ENCODE measurements at regions not wholly inside any gene's neighbourhood (a gene's known extent, or its start where the extent isn't known, plus 50 kb on each side); places are given as distances from the start of the nearest gene placed in this dataset.
"Not testable (repeated sequence)": the region's sequence is repeated elsewhere in the genome, so short reads cannot be mapped to it uniquely, and the experiment has no call there.

DNA sequence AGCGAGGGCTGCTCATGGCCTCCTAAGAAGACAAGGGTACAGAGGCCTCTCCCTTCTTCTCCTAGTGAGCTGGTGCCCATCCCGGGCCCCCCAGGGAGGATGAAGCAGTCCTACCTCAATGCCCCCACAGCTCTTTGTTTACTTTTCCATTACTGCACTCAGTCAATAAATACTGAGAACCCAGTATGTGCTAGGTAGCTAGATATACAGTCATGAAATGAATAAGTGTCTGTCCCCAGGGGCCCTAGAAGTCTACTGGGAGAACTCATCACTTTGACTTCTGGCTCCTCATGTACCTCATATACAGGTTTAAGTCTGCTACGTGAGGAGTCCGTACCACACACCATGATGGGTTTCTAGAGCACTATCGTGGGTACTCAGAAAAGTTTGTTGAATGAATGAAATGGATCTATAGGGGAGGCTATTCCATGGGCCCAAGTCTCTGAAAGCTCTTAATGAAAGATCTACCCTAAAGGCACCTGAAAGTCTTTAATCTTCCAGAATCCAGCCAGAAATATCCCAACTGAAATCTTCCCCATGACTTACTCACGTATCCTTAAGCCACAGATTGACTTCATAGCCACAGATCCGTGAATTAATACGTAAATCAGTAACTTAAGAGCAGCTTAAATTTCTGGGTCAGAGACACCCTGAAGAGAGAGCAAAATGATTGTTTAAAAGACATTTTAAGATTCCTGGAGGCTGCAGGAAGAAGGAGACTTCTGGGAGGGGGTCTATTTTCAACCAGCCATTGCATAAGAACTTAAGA is 51.6 kb upstream of the POMP start:
- DNase-seq (ENCODE audit: extremely low read depth, low read depth) = no peak

DNA sequence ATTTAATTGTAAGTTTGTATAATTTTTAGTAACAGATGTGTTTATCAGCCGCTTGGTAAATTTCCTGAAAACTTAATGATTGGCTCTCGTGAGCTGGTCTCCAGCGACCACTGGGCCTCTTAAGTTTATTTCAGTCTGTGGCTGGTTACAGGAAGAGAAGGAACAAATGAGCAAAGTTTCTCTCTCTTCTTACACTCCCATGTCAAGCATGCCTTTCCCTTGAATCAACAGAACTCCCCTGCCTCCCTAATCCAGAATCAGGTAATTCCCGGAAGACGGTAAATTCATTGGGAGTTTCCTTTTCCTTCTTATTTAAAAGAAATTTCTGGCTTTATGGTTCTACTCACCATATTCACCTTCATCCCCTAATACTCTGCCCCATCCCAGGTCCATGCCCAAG is 52.5 kb upstream of the POMP start:
- DNase-seq (ENCODE audit: extremely low read depth, low read depth) = no peak
- TF ChIP-seq CTCF (IDR thresholded peaks at IDR 0.05; ENCODE audit: low read depth, low read length) = no peak

More for the DNA sequence above, 51.6 kb upstream of the POMP start:
- TF ChIP-seq CTCF (IDR thresholded peaks at IDR 0.05; ENCODE audit: low read depth, low read length) = no peak

DNA sequence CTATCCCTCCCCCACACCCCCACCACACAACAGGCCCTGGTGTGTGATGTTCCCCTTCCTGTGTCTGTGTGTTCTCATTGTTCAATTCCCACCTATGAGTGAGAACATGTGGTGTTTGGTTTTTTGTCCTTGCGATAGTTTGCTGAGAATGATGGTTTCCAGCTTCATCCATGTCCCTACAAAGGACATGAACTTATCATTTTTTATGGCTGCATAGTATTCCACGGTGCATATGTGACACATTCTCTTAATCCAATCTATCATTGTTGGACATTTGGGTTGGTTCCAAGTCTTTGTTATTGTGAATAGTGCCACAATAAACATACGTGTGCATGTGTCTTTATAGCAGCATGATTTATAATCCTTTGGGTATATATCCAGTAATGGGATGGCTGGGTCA is 53.8 kb upstream of the POMP start:
- DNase-seq (ENCODE audit: extremely low read depth, low read depth) = not testable (repeated sequence)

- no peak for DNase-seq (ENCODE audit: extremely low read depth, low read depth)
- no peak for TF ChIP-seq CTCF (IDR thresholded peaks at IDR 0.05; ENCODE audit: low read depth, low read length)
These were observed 55.8 kb upstream of the POMP start for GRCh38 chr13:28603043-28603664.

GRCh38 chr13:28602580-28602979 is 56.4 kb upstream of the POMP start:
- no peak for TF ChIP-seq CTCF (IDR thresholded peaks at IDR 0.05; ENCODE audit: low read depth, low read length)
- no peak for DNase-seq (ENCODE audit: extremely low read depth, low read depth)

GRCh38 chr13:28601581-28601980 is 57.3 kb upstream of the POMP start:
- no peak for DNase-seq (ENCODE audit: extremely low read depth, low read depth)
- no peak for TF ChIP-seq CTCF (IDR thresholded peaks at IDR 0.05; ENCODE audit: low read depth, low read length)

DNA sequence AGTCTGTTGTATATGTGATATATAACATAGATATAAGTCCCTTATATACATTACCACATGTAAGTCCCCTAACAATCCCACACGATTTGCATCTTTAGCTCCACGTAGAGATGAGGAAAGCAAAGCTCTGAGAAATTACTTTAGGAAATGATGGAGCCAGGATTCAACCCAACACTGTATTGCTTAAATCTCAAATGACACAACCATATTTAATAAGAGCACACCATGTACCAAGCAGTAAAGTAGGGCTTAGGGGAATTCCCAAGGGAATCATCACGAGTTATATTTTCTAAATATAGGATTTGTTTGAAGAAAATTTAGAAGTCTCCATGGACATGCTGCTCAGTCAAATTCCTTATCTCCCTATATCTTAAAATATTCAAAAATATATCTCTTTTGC is 61.3 kb upstream of the POMP start:
- no peak for TF ChIP-seq CTCF (IDR thresholded peaks at IDR 0.05; ENCODE audit: low read depth, low read length)
- DNase-seq (ENCODE audit: extremely low read depth, low read depth) = no peak

GRCh38 chr13:28590461-28590860 is 68.5 kb upstream of the POMP start:
- DNase-seq (ENCODE audit: extremely low read depth, low read depth) = no peak
- no peak for TF ChIP-seq CTCF (IDR thresholded peaks at IDR 0.05; ENCODE audit: low read depth, low read length)
